Activated CD8-positive, alpha-beta T cell treated with anti-CD3 and anti-CD28 coated beads for 36 hours (primary cell): ENCODE measurements at regions not wholly inside any gene's neighbourhood (a gene's known extent, or its start where the extent isn't known, plus 50 kb on each side); places are given as distances from the start of the nearest gene placed in this dataset.

Experiments used
- ATAC-seq: fragments of 200-7000 bp; cut with Tn5 transposase; one replicate; pipeline ENCODE4 v1.10.0; 2021; ENCODE audit warnings: mild to moderate bottlenecking, moderate library complexity
- CTCF ChIA-PET: fragments of 350-600 bp; sonication (Branson Sonifier 250); formaldehyde crosslinking; loops from one replicate; lab custom pipeline; 2021; ENCODE audit warnings: antibody characterized with exemption; lab: Charles Lee
- POLR2A ChIA-PET: fragments of 350-600 bp; sonication (Branson Sonifier 250); formaldehyde crosslinking; loops from one replicate; lab custom pipeline; 2021; ENCODE audit warnings: antibody characterized with exemption; lab: Charles Lee
- DNase-seq: peaks from one replicate; pipeline ENCODE4 v3.0.0-alpha.2; 2020
- H3K27ac Mint-ChIP-seq: one replicate; pipeline ENCODE4 v1.8.0; 2021; ENCODE audit warnings: mild to moderate bottlenecking, mixed read lengths
- H3K27me3 Mint-ChIP-seq: one replicate; pipeline ENCODE4 v1.8.0; 2021; ENCODE audit warnings: mixed read lengths
- H3K36me3 Mint-ChIP-seq: one replicate; pipeline ENCODE4 v1.8.0; 2021; ENCODE audit warnings: low read depth, mixed read lengths
- H3K4me1 Mint-ChIP-seq: one replicate; pipeline ENCODE4 v1.8.0; 2021; ENCODE audit warnings: low read depth, mixed read lengths
- H3K4me3 Mint-ChIP-seq: one replicate; pipeline ENCODE4 v1.8.0; 2021; ENCODE audit warnings: mild to moderate bottlenecking, moderate library complexity, mixed read lengths
- H3K9me3 Mint-ChIP-seq: one replicate; pipeline ENCODE4 v1.8.0; 2021; ENCODE audit warnings: mixed read lengths
- CTCF ChIP-seq: fragments of 200-600 bp; IDR thresholded peaks from one replicate; pipeline ENCODE4 v1.8.0; 2022; ENCODE audit warnings: antibody characterized with exemption, mild to moderate bottlenecking
- intact Hi-C: fragments of 100-400 bp; cut with micrococcal nuclease; formaldehyde crosslinking; loops from one replicate; pipeline ENCODE4 v1.10.0; 2022

GRCh38 chrX:99184153-99184552 is 1225.9 kb downstream of the PCDH19 start:
- ChIA-PET POLR2A (no interaction called here), CTCF (no interaction called here)
- TF ChIP-seq CTCF: no peak
- no peaks in the 10 kb centered on the region for H3K9me3 Mint-ChIP-seq
- no peak overlapping the region for H3K27ac Mint-ChIP-seq
- H3K36me3 Mint-ChIP-seq: no peaks in the 10 kb centered on the region
- H3K4me3 Mint-ChIP-seq: no peak overlapping the region
- intact Hi-C loops: no loop called here
- ATAC-seq (no peak), DNase-seq (no peak)
- H3K27me3 Mint-ChIP-seq: no peaks in the 10 kb centered on the region
- no peaks in the 10 kb centered on the region for H3K4me1 Mint-ChIP-seq

GRCh38 chrX:99172958-99173357 is 1237.1 kb downstream of the PCDH19 start:
- POLR2A ChIA-PET: no interaction called here

GRCh38 chrX:99142745-99143144 is 1267.3 kb downstream of the PCDH19 start:
- ATAC-seq (no peak), DNase-seq (no peak)
- no peak overlapping the region for H3K4me3 Mint-ChIP-seq
- H3K4me1 Mint-ChIP-seq: no peaks in the 10 kb centered on the region
- H3K27ac Mint-ChIP-seq: no peak overlapping the region
- TF ChIP-seq CTCF: no peak
- intact Hi-C loops: no loop called here
- no peaks in the 10 kb centered on the region for H3K36me3 Mint-ChIP-seq
- H3K9me3 Mint-ChIP-seq: peaks cover 1% of the 10 kb centered on the region
- no peaks in the 10 kb centered on the region for H3K27me3 Mint-ChIP-seq
- CTCF ChIA-PET: no interaction called here
- POLR2A ChIA-PET: no interaction called here

More at GRCh38 chrX:99172958-99173357, 1237.1 kb downstream of the PCDH19 start:
- Mint-ChIP-seq H3K27ac (no peak overlapping the region), H3K4me1 (no peaks in the 10 kb centered on the region), H3K36me3 (no peaks in the 10 kb centered on the region), H3K9me3 (peaks cover 2% of the 10 kb centered on the region), H3K4me3 (no peak overlapping the region), H3K27me3 (no peaks in the 10 kb centered on the region)
- TF ChIP-seq CTCF: no peak
- intact Hi-C loops: no loop called here
- ATAC-seq (no peak), DNase-seq (no peak)
- CTCF ChIA-PET: no interaction called here

GRCh38 chrX:99137488-99137887 is 1272.6 kb downstream of the PCDH19 start:
- Mint-ChIP-seq H3K36me3 (no peaks in the 10 kb centered on the region), H3K27ac (no peak overlapping the region), H3K9me3 (peaks cover 1% of the 10 kb centered on the region), H3K4me1 (no peaks in the 10 kb centered on the region), H3K27me3 (no peaks in the 10 kb centered on the region), H3K4me3 (no peak overlapping the region)
- TF ChIP-seq CTCF: no peak
- ATAC-seq (no peak), DNase-seq (no peak)
- ChIA-PET POLR2A (no interaction called here), CTCF (no interaction called here)
- intact Hi-C loops: no loop called here

- no peak for DNase-seq
- intact Hi-C loops: no loop called here
- H3K9me3 Mint-ChIP-seq: no peaks in the 10 kb centered on the region
- ChIA-PET CTCF (no interaction called here), POLR2A (no interaction called here)
- no peak overlapping the region for H3K27ac Mint-ChIP-seq
- H3K36me3 Mint-ChIP-seq: no peaks in the 10 kb centered on the region
- ATAC-seq: no peak
- H3K4me1 Mint-ChIP-seq: no peaks in the 10 kb centered on the region
- H3K27me3 Mint-ChIP-seq: no peaks in the 10 kb centered on the region
- no peak for TF ChIP-seq CTCF
- H3K4me3 Mint-ChIP-seq: no peak overlapping the region
Measured at GRCh38 chrX:99117011-99117410, 1293.1 kb downstream of the PCDH19 start.
